GM18526 (cell line): ENCODE measurements at regions not wholly inside any gene's neighbourhood (a gene's known extent, or its start where the extent isn't known, plus 50 kb on each side); places are given as distances from the start of the nearest gene placed in this dataset.

Experiments used
- POLR2A ChIP-seq: IDR thresholded peaks from 3 replicates; pipeline ENCODE4 v1.6.1; 2011; ENCODE audit not compliant: insufficient read length; ENCODE audit errors: extremely low read depth

GRCh38 chr4:3372264-3372932 is 69.4 kb upstream of the HGFAC start:
- no peak for TF ChIP-seq POLR2A

DNA sequence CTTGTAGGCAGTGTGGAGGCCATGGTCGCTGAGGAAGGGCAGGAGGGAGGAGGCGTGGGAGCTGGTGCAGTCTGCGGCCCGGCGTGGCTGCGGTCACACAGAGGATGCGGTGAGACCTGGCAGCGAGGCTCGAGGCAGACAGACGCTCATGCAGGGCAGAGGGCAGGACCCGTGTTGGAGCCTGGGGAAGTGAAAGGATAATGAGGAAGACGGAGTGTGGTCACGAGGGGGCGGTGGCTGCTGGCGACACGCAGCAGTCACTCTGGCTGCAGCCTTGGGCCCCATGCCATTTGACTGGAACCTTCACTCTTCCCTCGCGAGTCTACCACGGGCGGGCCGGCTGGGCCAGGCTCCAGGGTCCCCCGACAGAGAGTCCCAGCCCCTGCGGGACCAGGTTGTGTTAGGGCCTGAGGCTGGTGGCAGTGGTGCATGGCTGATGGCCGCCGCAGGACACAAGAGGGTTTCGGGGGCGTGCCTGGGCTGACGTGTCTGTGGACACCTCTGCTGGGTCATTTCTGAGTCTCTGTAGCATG is 68.8 kb upstream of the HGFAC start:
- TF ChIP-seq POLR2A, result no peak

GRCh38 chr4:3373468-3373867 is 68.3 kb upstream of the HGFAC start:
- TF ChIP-seq POLR2A, result no peak

- TF ChIP-seq POLR2A, result no peak
Measured at GRCh38 chr4:3374011-3374645, 67.6 kb upstream of the HGFAC start.

GRCh38 chr4:3374667-3375066 is 67.1 kb upstream of the HGFAC start:
- TF ChIP-seq POLR2A, result no peak

DNA sequence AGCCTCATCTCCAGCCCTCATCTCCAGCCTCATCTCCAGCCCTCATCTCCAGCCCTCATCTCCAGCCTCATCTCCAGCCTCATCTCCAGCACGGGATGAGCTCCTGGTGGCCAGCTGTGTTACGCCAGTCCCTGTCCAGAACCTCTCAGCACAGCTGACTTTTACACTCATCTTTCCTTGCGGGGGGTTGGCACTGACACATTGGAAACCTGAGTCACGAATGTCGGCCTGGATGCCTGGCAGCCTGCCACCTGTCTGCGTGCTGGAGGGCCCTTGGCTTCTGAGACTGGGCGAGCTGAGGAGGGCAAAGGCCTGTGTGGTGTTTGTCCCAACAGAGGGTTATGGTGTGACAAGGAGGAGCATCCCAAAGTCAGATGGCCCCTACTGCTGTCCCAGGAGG is 66.1 kb upstream of the HGFAC start:
- TF ChIP-seq POLR2A, result no peak

DNA sequence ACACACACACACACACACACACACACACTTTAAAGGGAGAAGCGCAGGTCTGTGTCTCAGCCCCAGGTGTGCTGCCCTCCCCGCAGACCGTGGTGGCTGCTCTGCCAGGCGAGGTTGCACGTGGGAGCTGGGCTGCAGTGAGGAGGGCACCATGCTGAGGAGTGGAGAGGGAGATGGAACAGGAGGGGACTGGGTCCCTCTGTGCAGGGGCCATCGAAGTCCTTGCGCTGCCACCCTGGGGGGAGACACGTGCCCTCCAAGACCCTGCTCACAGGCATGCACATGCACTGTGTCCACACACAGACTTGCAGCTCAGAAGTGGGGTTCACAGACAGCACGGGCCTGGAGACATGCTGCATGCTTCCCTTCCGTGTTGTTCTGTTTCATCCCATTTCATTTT is 65.5 kb upstream of the HGFAC start:
- TF ChIP-seq POLR2A, result no peak

DNA sequence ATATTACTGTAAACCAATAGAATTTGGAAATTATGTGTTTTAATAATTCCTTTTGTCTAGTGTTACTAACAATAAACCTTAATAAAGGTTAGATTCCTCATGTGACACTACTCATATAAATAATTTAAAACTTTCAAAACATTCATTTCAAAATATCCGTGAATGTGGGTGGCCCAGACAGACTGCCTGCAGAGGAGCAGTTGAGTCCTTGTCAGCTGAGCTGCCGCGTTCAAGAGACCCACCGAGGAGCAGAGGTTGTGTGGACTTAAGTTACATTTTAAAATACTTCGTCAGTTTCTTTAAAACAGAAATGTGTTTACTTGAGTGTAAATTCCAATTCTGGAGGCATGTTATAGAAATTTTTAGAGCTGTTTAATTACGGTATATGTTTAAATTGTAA is 64.2 kb upstream of the HGFAC start:
- no peak for TF ChIP-seq POLR2A

- TF ChIP-seq POLR2A, result no peak
Measured at GRCh38 chr4:3382251-3382650, 59.5 kb upstream of the HGFAC start.

DNA sequence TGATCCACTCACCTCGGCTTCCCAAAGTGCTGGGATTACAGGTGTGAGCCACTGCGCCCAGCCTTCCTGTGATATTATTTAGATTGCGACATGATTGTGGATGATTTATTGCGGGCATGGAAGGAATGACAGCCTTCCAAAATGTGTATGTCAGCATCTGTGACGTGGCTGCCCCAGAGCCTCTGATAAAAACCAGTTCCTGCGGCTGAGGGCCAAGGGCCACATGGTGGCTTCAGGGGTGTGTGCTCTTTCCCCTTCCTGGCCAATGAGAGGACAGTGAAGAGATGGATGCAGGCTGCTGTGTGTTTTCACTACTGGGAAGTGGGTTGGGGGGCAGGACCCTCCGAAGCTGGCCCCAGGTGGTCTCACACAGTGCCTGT is 57.4 kb upstream of the HGFAC start:
- TF ChIP-seq POLR2A, result no peak

GRCh38 chr4:3384771-3385710 is 56.7 kb upstream of the HGFAC start:
- TF ChIP-seq POLR2A, result no peak

DNA sequence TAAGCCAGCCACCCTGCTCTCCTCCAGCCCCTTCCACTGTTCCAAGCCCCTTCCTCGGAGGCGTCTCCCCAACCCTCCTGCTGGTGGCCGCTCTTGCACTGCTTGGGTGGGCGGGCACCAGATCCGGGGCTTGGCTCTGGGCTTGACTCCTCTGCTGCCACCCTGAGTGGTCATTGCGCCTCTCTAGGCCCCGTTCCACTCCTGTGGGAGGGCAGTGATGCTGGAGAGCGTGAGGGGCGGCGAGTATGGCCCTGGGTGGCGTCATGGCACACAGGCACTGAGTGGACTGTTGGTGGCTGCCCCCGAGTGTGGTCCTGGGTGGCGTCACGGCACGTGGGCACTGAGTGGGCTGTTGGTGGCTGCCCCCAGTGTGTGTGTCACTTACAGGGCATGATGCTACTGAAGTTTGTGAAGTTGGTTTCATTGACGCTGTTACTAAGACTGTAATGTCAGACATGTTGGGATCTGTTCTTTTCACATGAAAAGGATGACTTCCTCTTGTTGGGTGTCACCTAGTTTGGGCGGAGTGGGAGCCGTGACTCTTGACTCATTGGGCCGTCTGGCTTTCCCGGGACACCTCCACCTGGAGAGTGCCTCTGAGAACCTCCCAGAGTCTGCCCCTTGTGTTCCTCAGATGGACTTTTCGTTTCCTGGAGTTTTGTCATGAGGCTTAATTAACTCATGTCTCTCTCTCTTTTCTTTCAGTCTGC is 55.9 kb upstream of the HGFAC start:
- TF ChIP-seq POLR2A, result no peak

DNA sequence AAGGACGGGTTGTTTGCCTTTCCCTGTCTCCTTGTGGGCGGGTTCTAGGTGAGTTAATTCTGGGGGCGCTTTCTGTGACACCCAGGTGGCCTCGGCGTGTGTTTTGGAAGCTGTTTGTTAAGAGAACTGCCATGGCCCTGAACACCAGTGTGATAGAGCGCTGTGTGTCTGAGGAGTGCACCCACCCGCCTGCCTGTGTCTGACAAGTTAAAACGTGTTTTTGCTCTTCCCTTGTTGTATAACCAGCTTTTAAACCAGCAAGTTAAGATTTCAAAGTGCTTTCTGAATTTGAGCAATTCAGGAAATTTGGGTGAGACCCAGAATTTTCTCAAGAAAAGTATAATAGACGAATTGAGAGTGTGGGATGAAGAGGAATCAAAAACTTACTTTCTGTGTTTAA is 55.2 kb upstream of the HGFAC start:
- no peak for TF ChIP-seq POLR2A

GRCh38 chr4:3387154-3387942 is 54.4 kb upstream of the HGFAC start:
- TF ChIP-seq POLR2A, result no peak
